Osteocyte (in vitro differentiated cells): ENCODE measurements at regions not wholly inside any gene's neighbourhood (a gene's known extent, or its start where the extent isn't known, plus 50 kb on each side); places are given as distances from the start of the nearest gene placed in this dataset.

Source experiments
- DNase-seq: peaks from one replicate; pipeline ENCODE4 v3.0.0; 2021; ENCODE audit warnings: mixed read lengths; ENCODE audit not compliant: unreplicated experiment; ENCODE audit errors: extremely low spot score
- H3K27ac Mint-ChIP-seq: one replicate; pipeline ENCODE4 v1.8.0; 2021; ENCODE audit warnings: mild to moderate bottlenecking, mixed read lengths; ENCODE audit not compliant: unreplicated experiment
- H3K27me3 Mint-ChIP-seq: one replicate; pipeline ENCODE4 v1.8.0; 2021; ENCODE audit warnings: mixed read lengths; ENCODE audit not compliant: unreplicated experiment
- H3K36me3 Mint-ChIP-seq: one replicate; pipeline ENCODE4 v1.8.0; 2021; ENCODE audit warnings: mixed read lengths; ENCODE audit not compliant: unreplicated experiment
- H3K4me1 Mint-ChIP-seq: one replicate; pipeline ENCODE4 v1.8.0; 2021; ENCODE audit warnings: mixed read lengths; ENCODE audit not compliant: unreplicated experiment
- H3K4me3 Mint-ChIP-seq: one replicate; pipeline ENCODE4 v1.8.0; 2021; ENCODE audit warnings: mild to moderate bottlenecking, moderate library complexity, mixed read lengths; ENCODE audit not compliant: unreplicated experiment
- H3K9me3 Mint-ChIP-seq: one replicate; pipeline ENCODE4 v1.8.0; 2021; ENCODE audit warnings: mixed read lengths; ENCODE audit not compliant: unreplicated experiment
- CTCF ChIP-seq: fragments of 200-600 bp; sonication (generic); IDR thresholded peaks from 2 replicates; pipeline ENCODE4 v1.5.0; 2021; ENCODE audit warnings: antibody characterized with exemption, mild to moderate bottlenecking, moderate library complexity

GRCh38 chr3:145817870-145818483 lies 343.0 kb downstream of the PLOD2 start:
- no peak for TF ChIP-seq CTCF
- H3K4me1 Mint-ChIP-seq, result no peaks in the 10 kb centered on the region
- no peak for DNase-seq
- no peak overlapping the region for H3K4me3 Mint-ChIP-seq
- H3K36me3 Mint-ChIP-seq, result no peaks in the 10 kb centered on the region
- no peak overlapping the region for H3K27ac Mint-ChIP-seq
- peaks cover 11% of the 10 kb centered on the region for H3K27me3 Mint-ChIP-seq
- no peaks in the 10 kb centered on the region for H3K9me3 Mint-ChIP-seq

- no peaks in the 10 kb centered on the region for H3K4me1 Mint-ChIP-seq
Observed at GRCh38 chr3:145820170-145820569, 340.8 kb downstream of the PLOD2 start.

GRCh38 chr3:145842294-145842902 lies 318.6 kb downstream of the PLOD2 start:
- peaks cover 12% of the 10 kb centered on the region for H3K27me3 Mint-ChIP-seq
- no peaks in the 10 kb centered on the region for H3K36me3 Mint-ChIP-seq
- no peak overlapping the region for H3K27ac Mint-ChIP-seq
- no peak for DNase-seq
- H3K9me3 Mint-ChIP-seq, result no peaks in the 10 kb centered on the region
- H3K4me3 Mint-ChIP-seq, result no peak overlapping the region
- no peak for TF ChIP-seq CTCF
- H3K4me1 Mint-ChIP-seq, result no peaks in the 10 kb centered on the region

More at GRCh38 chr3:145820170-145820569, 340.8 kb downstream of the PLOD2 start:
- H3K27ac Mint-ChIP-seq, result no peak overlapping the region
- no peak for DNase-seq
- no peak overlapping the region for H3K4me3 Mint-ChIP-seq
- no peaks in the 10 kb centered on the region for H3K36me3 Mint-ChIP-seq
- no peak for TF ChIP-seq CTCF
- H3K9me3 Mint-ChIP-seq, result no peaks in the 10 kb centered on the region
- H3K27me3 Mint-ChIP-seq, result peaks cover 11% of the 10 kb centered on the region

GRCh38 chr3:145843561-145843960 lies 317.4 kb downstream of the PLOD2 start:
- Mint-ChIP-seq H3K27me3 (peaks cover 17% of the 10 kb centered on the region), H3K4me3 (no peak overlapping the region), H3K27ac (no peak overlapping the region), H3K36me3 (no peaks in the 10 kb centered on the region), H3K4me1 (no peaks in the 10 kb centered on the region), H3K9me3 (no peaks in the 10 kb centered on the region)
- DNase-seq, result no peak
- TF ChIP-seq CTCF, result no peak

DNA sequence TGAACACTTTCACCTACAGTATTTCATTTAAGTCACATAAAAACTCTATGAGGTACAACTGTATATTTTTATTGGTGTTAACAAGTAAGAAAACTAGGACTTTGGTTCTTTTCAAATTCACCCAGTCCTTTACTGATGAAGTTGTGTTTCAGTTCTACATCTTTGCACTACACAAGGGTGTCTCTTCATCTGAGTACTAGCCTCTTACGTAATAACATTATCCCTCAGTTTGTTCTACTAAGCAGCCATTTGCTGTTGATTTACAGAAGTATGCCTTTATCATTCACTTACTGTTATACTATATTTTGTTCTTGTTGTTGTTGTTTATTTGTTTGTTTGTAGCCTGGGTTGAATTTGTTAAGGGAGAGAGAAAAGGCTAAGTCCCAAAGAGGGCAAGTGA lies 311.9 kb downstream of the PLOD2 start:
- H3K4me1 Mint-ChIP-seq, result peaks cover 12% of the 10 kb centered on the region
- H3K36me3 Mint-ChIP-seq, result no peaks in the 10 kb centered on the region
- no peak overlapping the region for H3K27ac Mint-ChIP-seq
- no peak overlapping the region for H3K4me3 Mint-ChIP-seq
- no peak for DNase-seq
- H3K27me3 Mint-ChIP-seq, result peaks cover 19% of the 10 kb centered on the region
- H3K9me3 Mint-ChIP-seq, result no peaks in the 10 kb centered on the region
- TF ChIP-seq CTCF, result no peak
